Neural cell (in vitro differentiated cells): ENCODE measurements at regions not wholly inside any gene's neighbourhood (a gene's known extent, or its start where the extent isn't known, plus 50 kb on each side); places are given as distances from the start of the nearest gene placed in this dataset.

Source experiments
- H2AFZ ChIP-seq: fragments of 200-600, 300-800 bp; sonication (generic), shearing (Covaris generic); 2 replicates; pipeline ENCODE4 v1.6.0; 2014; ENCODE audit warnings: low read depth, mild to moderate bottlenecking, antibody characterized with exemption, low read length, moderate library complexity
- H3F3A ChIP-seq: fragments of 200-600 bp; shearing (Covaris generic); 2 replicates; pipeline ENCODE4 v1.6.1; 2016; ENCODE audit warnings: mild to moderate bottlenecking, moderate library complexity, mixed read lengths, antibody characterized with exemption, low read length; ENCODE audit not compliant: insufficient read depth, poor library complexity, severe bottlenecking
- H3K27ac ChIP-seq: fragments of 200-600, 300-800 bp; sonication (generic), shearing (Covaris generic); 2 replicates; pipeline ENCODE4 v1.5.1; 2014; ENCODE audit warnings: mild to moderate bottlenecking, low read length, moderate library complexity
- H3K27me3 ChIP-seq: fragments of 300-800, 200-600 bp; sonication (generic), shearing (Covaris generic); 2 replicates; pipeline ENCODE4 v1.6.0; 2014; ENCODE audit warnings: mild to moderate bottlenecking, low read depth, low read length, moderate library complexity; ENCODE audit not compliant: insufficient read depth
- H3K36me3 ChIP-seq: fragments of 300-800, 200-600 bp; sonication (generic), shearing (Covaris generic); 2 replicates; pipeline ENCODE4 v1.5.1; 2014; ENCODE audit warnings: mild to moderate bottlenecking, antibody characterized with exemption, low read length, moderate library complexity; ENCODE audit not compliant: insufficient read depth
- H3K4me2 ChIP-seq: fragments of 300-800, 200-600 bp; sonication (generic), shearing (Covaris generic); 2 replicates; pipeline ENCODE4 v1.6.0; 2014; ENCODE audit warnings: mild to moderate bottlenecking, low read length
- H3K4me3 ChIP-seq: fragments of 300-800, 200-600 bp; sonication (generic), shearing (Covaris generic); 2 replicates; pipeline ENCODE4 v1.5.1; 2014; ENCODE audit warnings: mild to moderate bottlenecking, low read length, moderate library complexity
- H3K79me2 ChIP-seq: fragments of 200-600 bp; shearing (Covaris generic); replicated peaks from 2 replicates; pipeline ENCODE4 v1.6.0; 2014; ENCODE audit warnings: mild to moderate bottlenecking, low read length, moderate library complexity; ENCODE audit not compliant: insufficient read depth
- H3K9ac ChIP-seq: fragments of 300-800, 200-600 bp; sonication (generic), shearing (Covaris generic); 2 replicates; pipeline ENCODE4 v1.6.1; 2016; ENCODE audit warnings: mild to moderate bottlenecking, low read length, mixed read lengths
- H3K9me2 ChIP-seq: fragments of 200-600 bp; shearing (Covaris generic); 2 replicates; pipeline ENCODE4 v1.6.1; 2016; ENCODE audit warnings: mild to moderate bottlenecking, low read length, mixed read lengths; ENCODE audit not compliant: insufficient read depth
- H3K9me3 ChIP-seq: fragments of 200-600, 300-800 bp; sonication (generic), shearing (Covaris generic); 2 replicates; pipeline ENCODE4 v1.6.1; 2016; ENCODE audit warnings: mild to moderate bottlenecking, mixed run types, low read length, moderate library complexity, mixed read lengths
- H4K20me1 ChIP-seq: fragments of 200-600 bp; shearing (Covaris generic); 2 replicates; pipeline ENCODE4 v1.6.1; 2016; ENCODE audit warnings: mild to moderate bottlenecking, mixed run types; ENCODE audit not compliant: insufficient read depth
- EP300 ChIP-seq: fragments of 450-650 bp; conservative IDR thresholded peaks from 2 replicates; pipeline ENCODE4 v1.6.1; 2014; ENCODE audit warnings: antibody characterized with exemption, mild to moderate bottlenecking, moderate library complexity; ENCODE audit not compliant: poor library complexity, severe bottlenecking
- EZH2 ChIP-seq: fragments of 200-600, 300-800 bp; shearing (Covaris generic), sonication (generic); IDR thresholded peaks from 2 replicates; pipeline ENCODE4 v1.6.1; 2014; ENCODE audit warnings: antibody characterized with exemption, low read length, borderline replicate concordance, mild to moderate bottlenecking; ENCODE audit not compliant: insufficient read depth, poor library complexity, severe bottlenecking
- MXI1 ChIP-seq: fragments of 450-650 bp; conservative IDR thresholded peaks from 2 replicates; pipeline ENCODE4 v1.6.1; 2014; ENCODE audit warnings: antibody characterized with exemption, mild to moderate bottlenecking; ENCODE audit not compliant: poor library complexity, severe bottlenecking
- POLR2AphosphoS5 ChIP-seq: IDR thresholded peaks from 2 replicates; pipeline ENCODE4 v1.6.1; 2012
- RAD21 ChIP-seq: fragments of 450-650 bp; conservative IDR thresholded peaks from 2 replicates; pipeline ENCODE4 v1.6.1; 2014; ENCODE audit warnings: antibody characterized with exemption, mild to moderate bottlenecking, moderate library complexity
- SMC3 ChIP-seq: fragments of 450-650 bp; conservative IDR thresholded peaks from 2 replicates; pipeline ENCODE4 v1.6.1; 2014; ENCODE audit warnings: antibody characterized with exemption, mild to moderate bottlenecking, moderate library complexity; ENCODE audit not compliant: poor library complexity
- TAF1 ChIP-seq: IDR thresholded peaks from 2 replicates; pipeline ENCODE4 v1.6.1; 2012; ENCODE audit warnings: low read depth
- TF ChIP-seq, protein P1 (sequence below): IDR thresholded peaks from 2 replicates; pipeline ENCODE4 v1.6.1; 2012; ENCODE audit warnings: borderline replicate concordance
- TF ChIP-seq, protein P2 (sequence below): fragments of 450-650 bp; IDR thresholded peaks from 2 replicates; pipeline ENCODE4 v1.5.1; 2014; ENCODE audit warnings: antibody characterized with exemption, mild to moderate bottlenecking, moderate library complexity; ENCODE audit not compliant: poor library complexity, severe bottlenecking

DNA sequence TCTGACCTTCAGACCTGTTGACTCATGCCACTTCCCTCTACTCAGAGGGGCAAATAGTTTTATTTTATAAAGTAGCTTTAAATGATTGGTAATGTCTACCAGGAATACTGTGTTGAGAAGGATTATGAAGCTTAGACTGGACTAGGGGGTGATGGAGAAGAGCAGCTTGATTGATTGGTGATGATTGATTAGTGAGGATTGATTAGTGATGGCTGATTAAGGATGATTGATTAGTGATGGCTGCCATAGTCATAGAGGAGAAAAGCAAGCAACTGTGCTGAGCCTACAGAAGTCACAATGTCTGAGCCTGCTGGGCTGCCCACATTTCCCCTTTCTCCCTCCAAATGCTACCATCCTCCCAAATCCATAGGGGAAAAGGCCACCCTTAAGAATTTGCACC lies 206.8 kb upstream of the SALL1 start:
- no peaks in the 10 kb centered on the region for H3K79me2 ChIP-seq
- H3K36me3 ChIP-seq = no peaks in the 10 kb centered on the region
- no peaks in the 10 kb centered on the region for H3K9me2 ChIP-seq
- H3K9me3 ChIP-seq = no peaks in the 10 kb centered on the region
- H3K27me3 ChIP-seq = no peaks in the 10 kb centered on the region
- H3K4me2 ChIP-seq = no peak overlapping the region
- H3K27ac ChIP-seq = no peak overlapping the region
- no peaks in the 10 kb centered on the region for H3F3A ChIP-seq
- H2AFZ ChIP-seq = no peak overlapping the region
- TF ChIP-seq MXI1 (no peak), TAF1 (no peak), POLR2AphosphoS5 (no peak), SMC3 (no peak), EP300 (no peak), RAD21 (no peak), EZH2 (no peak)
- TF ChIP-seq, protein P1, sequence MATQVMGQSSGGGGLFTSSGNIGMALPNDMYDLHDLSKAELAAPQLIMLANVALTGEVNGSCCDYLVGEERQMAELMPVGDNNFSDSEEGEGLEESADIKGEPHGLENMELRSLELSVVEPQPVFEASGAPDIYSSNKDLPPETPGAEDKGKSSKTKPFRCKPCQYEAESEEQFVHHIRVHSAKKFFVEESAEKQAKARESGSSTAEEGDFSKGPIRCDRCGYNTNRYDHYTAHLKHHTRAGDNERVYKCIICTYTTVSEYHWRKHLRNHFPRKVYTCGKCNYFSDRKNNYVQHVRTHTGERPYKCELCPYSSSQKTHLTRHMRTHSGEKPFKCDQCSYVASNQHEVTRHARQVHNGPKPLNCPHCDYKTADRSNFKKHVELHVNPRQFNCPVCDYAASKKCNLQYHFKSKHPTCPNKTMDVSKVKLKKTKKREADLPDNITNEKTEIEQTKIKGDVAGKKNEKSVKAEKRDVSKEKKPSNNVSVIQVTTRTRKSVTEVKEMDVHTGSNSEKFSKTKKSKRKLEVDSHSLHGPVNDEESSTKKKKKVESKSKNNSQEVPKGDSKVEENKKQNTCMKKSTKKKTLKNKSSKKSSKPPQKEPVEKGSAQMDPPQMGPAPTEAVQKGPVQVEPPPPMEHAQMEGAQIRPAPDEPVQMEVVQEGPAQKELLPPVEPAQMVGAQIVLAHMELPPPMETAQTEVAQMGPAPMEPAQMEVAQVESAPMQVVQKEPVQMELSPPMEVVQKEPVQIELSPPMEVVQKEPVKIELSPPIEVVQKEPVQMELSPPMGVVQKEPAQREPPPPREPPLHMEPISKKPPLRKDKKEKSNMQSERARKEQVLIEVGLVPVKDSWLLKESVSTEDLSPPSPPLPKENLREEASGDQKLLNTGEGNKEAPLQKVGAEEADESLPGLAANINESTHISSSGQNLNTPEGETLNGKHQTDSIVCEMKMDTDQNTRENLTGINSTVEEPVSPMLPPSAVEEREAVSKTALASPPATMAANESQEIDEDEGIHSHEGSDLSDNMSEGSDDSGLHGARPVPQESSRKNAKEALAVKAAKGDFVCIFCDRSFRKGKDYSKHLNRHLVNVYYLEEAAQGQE = no peak
- TF ChIP-seq, protein P2, sequence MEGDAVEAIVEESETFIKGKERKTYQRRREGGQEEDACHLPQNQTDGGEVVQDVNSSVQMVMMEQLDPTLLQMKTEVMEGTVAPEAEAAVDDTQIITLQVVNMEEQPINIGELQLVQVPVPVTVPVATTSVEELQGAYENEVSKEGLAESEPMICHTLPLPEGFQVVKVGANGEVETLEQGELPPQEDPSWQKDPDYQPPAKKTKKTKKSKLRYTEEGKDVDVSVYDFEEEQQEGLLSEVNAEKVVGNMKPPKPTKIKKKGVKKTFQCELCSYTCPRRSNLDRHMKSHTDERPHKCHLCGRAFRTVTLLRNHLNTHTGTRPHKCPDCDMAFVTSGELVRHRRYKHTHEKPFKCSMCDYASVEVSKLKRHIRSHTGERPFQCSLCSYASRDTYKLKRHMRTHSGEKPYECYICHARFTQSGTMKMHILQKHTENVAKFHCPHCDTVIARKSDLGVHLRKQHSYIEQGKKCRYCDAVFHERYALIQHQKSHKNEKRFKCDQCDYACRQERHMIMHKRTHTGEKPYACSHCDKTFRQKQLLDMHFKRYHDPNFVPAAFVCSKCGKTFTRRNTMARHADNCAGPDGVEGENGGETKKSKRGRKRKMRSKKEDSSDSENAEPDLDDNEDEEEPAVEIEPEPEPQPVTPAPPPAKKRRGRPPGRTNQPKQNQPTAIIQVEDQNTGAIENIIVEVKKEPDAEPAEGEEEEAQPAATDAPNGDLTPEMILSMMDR = no peak
- no peaks in the 10 kb centered on the region for H4K20me1 ChIP-seq
- no peak overlapping the region for H3K4me3 ChIP-seq
- H3K9ac ChIP-seq = no peak overlapping the region

DNA sequence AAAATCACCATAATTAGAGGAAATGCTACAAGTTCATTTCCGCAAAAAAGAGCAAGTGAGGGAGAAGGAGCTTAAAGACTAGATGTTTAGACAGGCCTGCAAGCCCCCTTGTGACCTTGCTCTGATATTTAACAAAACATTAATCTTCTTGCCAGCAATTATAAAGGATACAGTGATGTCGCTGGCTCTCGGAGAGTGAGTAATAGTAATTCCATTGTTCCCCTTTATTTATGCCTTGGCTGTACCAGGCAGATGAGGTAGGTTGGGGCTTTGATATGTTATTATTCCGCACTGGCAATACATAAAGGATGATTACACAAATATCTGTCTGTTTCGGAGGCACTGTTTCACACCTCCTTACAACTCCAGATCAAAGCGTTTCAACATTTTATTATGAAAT lies 204.8 kb upstream of the SALL1 start:
- H3K27ac ChIP-seq = no peak overlapping the region
- H3K27me3 ChIP-seq = no peaks in the 10 kb centered on the region
- TF ChIP-seq EP300 (no peak), SMC3 (no peak), TAF1 (no peak), POLR2AphosphoS5 (no peak), MXI1 (no peak), RAD21 (no peak), EZH2 (no peak)
- TF ChIP-seq, protein P2 = no peak
- TF ChIP-seq, protein P1 = no peak
- H4K20me1 ChIP-seq = no peaks in the 10 kb centered on the region
- no peak overlapping the region for H2AFZ ChIP-seq
- H3K9me3 ChIP-seq = no peaks in the 10 kb centered on the region
- no peaks in the 10 kb centered on the region for H3K36me3 ChIP-seq
- H3F3A ChIP-seq = no peaks in the 10 kb centered on the region
- H3K4me2 ChIP-seq = no peak overlapping the region
- H3K9ac ChIP-seq = no peak overlapping the region
- H3K4me3 ChIP-seq = no peak overlapping the region
- no peaks in the 10 kb centered on the region for H3K9me2 ChIP-seq
- no peaks in the 10 kb centered on the region for H3K79me2 ChIP-seq
